Colonic mucosa (tissue), 4 donors: ENCODE measurements at regions not wholly inside any gene's neighbourhood (a gene's known extent, or its start where the extent isn't known, plus 50 kb on each side); places are given as distances from the start of the nearest gene placed in this dataset.

Experiments used
- DNase-seq: peaks from one replicate; pipeline ENCODE4 v3.0.0-alpha.2; 2020
- H3K27ac ChIP-seq: fragments of 200-600 bp; one replicate; pipeline ENCODE4 v1.8.0; 2021
- H3K27me3 ChIP-seq: fragments of 200-600 bp; one replicate; pipeline ENCODE4 v1.8.0; 2021
- H3K36me3 ChIP-seq: fragments of 200-600 bp; one replicate; pipeline ENCODE4 v1.8.0; 2021
- H3K4me1 ChIP-seq: fragments of 200-600 bp; one replicate; pipeline ENCODE4 v1.8.0; 2021; ENCODE audit warnings: mild to moderate bottlenecking
- H3K4me3 ChIP-seq: fragments of 200-600 bp; one replicate; pipeline ENCODE4 v1.8.0; 2021
- H3K9ac ChIP-seq, 2 donors: one replicate each; pipeline ENCODE4 v1.7.0; 2013; ENCODE audit warnings: control low read depth in 2 of 2, low read depth in 2 of 2, low read length in 2 of 2
- H3K9me3 ChIP-seq: fragments of 200-600 bp; one replicate; pipeline ENCODE4 v1.8.0; 2021
- intact Hi-C: fragments of 100-400 bp; cut with DNase I; formaldehyde crosslinking; loops from one replicate; pipeline ENCODE4 v1.14.1; 2022
- TF ChIP-seq, protein P1 (sequence below): fragments of 200-600 bp; IDR thresholded peaks from one replicate; pipeline ENCODE4 v1.8.0; 2022; ENCODE audit warnings: antibody characterized with exemption, mild to moderate bottlenecking
- donor health status: healthy.
- donor health status: DM: no; HTN: no; CAD: no.
- donor health status: DM: no; HTN: no; CAD: no.

- H3K4me1 ChIP-seq, result no peaks in the 10 kb centered on the region
- H3K9me3 ChIP-seq, result no peaks in the 10 kb centered on the region
- intact Hi-C loops, result no loop called here
- H3K36me3 ChIP-seq, result no peaks in the 10 kb centered on the region
- no peaks in the 10 kb centered on the region for H3K27me3 ChIP-seq
- TF ChIP-seq, protein P1, sequence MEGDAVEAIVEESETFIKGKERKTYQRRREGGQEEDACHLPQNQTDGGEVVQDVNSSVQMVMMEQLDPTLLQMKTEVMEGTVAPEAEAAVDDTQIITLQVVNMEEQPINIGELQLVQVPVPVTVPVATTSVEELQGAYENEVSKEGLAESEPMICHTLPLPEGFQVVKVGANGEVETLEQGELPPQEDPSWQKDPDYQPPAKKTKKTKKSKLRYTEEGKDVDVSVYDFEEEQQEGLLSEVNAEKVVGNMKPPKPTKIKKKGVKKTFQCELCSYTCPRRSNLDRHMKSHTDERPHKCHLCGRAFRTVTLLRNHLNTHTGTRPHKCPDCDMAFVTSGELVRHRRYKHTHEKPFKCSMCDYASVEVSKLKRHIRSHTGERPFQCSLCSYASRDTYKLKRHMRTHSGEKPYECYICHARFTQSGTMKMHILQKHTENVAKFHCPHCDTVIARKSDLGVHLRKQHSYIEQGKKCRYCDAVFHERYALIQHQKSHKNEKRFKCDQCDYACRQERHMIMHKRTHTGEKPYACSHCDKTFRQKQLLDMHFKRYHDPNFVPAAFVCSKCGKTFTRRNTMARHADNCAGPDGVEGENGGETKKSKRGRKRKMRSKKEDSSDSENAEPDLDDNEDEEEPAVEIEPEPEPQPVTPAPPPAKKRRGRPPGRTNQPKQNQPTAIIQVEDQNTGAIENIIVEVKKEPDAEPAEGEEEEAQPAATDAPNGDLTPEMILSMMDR, result no peak
- H3K4me3 ChIP-seq, result no peak overlapping the region
- H3K9ac ChIP-seq, result no peak overlapping the region
- DNase-seq, result no peak
- no peak overlapping the region for H3K27ac ChIP-seq
Observed at GRCh38 chr17:13107676-13108235, 89.9 kb upstream of the ELAC2 start.

GRCh38 chr17:13106171-13106570, 88.3 kb upstream of the ELAC2 start:
- intact Hi-C loops, result no loop called here
- Histone ChIP-seq H3K27ac (no peak overlapping the region), H3K27me3 (no peaks in the 10 kb centered on the region), H3K36me3 (no peaks in the 10 kb centered on the region), H3K9me3 (no peaks in the 10 kb centered on the region), H3K9ac (no peak overlapping the region), H3K4me1 (no peaks in the 10 kb centered on the region), H3K4me3 (no peak overlapping the region)
- TF ChIP-seq, protein P1, result no peak
- DNase-seq, result no peak

DNA sequence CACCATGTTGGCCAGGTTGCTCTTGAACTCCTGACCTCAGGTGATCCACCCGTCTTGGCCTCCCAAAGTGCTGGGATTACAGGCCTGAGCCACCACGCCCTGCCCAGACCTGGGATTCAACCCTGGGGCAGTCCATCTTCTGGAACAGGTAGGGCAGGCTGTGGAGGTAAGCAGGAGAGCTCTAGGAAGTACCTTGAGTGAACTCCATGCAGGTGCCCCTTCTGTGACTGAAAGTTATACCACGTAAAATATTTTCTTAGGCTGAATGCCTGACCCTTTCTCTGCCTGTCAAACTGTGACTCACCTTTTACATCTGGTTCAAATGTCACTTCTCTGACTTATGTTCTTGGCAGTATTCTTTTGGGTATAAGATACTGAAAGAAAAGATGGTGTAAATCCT, 86.7 kb upstream of the ELAC2 start:
- intact Hi-C loops, result no loop called here
- no peaks in the 10 kb centered on the region for H3K4me1 ChIP-seq
- no peak for DNase-seq
- no peaks in the 10 kb centered on the region for H3K9me3 ChIP-seq
- H3K9ac ChIP-seq, result no peak overlapping the region
- H3K4me3 ChIP-seq, result no peak overlapping the region
- H3K27ac ChIP-seq, result no peak overlapping the region
- TF ChIP-seq, protein P1, result no peak
- no peaks in the 10 kb centered on the region for H3K27me3 ChIP-seq
- no peaks in the 10 kb centered on the region for H3K36me3 ChIP-seq

DNA sequence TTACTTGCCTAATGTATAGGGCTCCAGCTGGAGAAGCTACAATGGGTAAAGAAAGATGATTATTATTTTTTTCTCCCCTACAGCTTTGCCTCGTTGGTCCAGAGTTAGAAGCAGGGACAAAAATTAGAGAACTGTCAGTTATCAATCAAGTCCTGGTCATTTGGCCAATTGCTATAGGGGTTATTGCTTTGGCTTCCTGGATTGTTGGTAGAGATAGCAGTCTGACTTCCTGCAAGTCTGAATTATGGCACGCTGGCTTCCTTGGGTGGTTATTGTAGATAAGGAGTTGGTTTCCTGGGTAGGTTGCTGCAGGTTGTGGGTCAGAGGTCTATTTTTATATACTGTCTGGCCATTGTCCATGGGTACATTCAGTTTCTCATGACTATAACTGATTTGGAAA, 84.7 kb upstream of the ELAC2 start:
- Histone ChIP-seq H3K27me3 (no peaks in the 10 kb centered on the region), H3K36me3 (no peaks in the 10 kb centered on the region), H3K4me3 (no peak overlapping the region), H3K9me3 (no peaks in the 10 kb centered on the region), H3K4me1 (no peaks in the 10 kb centered on the region), H3K27ac (no peak overlapping the region), H3K9ac (no peak overlapping the region)
- TF ChIP-seq, protein P1, result no peak
- intact Hi-C loops, result no loop called here
- no peak for DNase-seq

GRCh38 chr17:13099926-13100325, 82.1 kb upstream of the ELAC2 start:
- TF ChIP-seq, protein P1, result no peak
- intact Hi-C loops, result no loop called here
- Histone ChIP-seq H3K27me3 (no peaks in the 10 kb centered on the region), H3K4me3 (no peak overlapping the region), H3K9ac (no peak overlapping the region), H3K36me3 (no peaks in the 10 kb centered on the region), H3K27ac (no peak overlapping the region), H3K4me1 (no peaks in the 10 kb centered on the region), H3K9me3 (no peaks in the 10 kb centered on the region)
- no peak for DNase-seq
